ENCODE measurements at regions not wholly inside any gene's neighbourhood (a gene's known extent, or its start where the extent isn't known, plus 50 kb on each side); places are given as distances from the start of the nearest gene placed in this dataset.

DNA sequence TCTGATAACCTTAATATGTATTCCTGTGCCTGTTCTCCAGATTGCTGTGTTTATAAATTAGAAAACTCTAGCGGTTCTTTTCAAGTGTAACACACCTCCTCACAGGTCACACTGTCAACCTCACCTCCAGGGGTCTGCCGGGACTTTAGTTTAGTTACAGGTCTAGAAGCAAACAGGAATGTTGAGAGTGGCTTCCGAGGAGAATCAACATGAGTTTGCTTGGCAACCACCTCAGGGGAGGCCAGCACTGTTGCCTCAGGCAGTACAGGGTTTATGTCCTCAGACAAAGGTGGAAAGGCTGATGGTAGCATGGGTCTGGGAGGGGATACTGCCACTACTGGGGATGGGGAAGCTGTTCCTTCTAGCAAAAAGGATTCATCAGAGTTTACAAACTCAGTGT lies 438.0 kb downstream of the DTHD1 start:
- TF ChIP-seq, protein P1, sequence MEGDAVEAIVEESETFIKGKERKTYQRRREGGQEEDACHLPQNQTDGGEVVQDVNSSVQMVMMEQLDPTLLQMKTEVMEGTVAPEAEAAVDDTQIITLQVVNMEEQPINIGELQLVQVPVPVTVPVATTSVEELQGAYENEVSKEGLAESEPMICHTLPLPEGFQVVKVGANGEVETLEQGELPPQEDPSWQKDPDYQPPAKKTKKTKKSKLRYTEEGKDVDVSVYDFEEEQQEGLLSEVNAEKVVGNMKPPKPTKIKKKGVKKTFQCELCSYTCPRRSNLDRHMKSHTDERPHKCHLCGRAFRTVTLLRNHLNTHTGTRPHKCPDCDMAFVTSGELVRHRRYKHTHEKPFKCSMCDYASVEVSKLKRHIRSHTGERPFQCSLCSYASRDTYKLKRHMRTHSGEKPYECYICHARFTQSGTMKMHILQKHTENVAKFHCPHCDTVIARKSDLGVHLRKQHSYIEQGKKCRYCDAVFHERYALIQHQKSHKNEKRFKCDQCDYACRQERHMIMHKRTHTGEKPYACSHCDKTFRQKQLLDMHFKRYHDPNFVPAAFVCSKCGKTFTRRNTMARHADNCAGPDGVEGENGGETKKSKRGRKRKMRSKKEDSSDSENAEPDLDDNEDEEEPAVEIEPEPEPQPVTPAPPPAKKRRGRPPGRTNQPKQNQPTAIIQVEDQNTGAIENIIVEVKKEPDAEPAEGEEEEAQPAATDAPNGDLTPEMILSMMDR (IDR thresholded peaks at IDR 0.05; ENCODE audit: low read depth, low read length) = no peak
- TF ChIP-seq POLR2A (IDR thresholded peaks at IDR 0.05; ENCODE audit: extremely low read depth, insufficient read length) (no peak), MYC (IDR thresholded peaks at IDR 0.05; ENCODE audit: low read depth, low read length) (no peak)
- TF ChIP-seq, protein P2, sequence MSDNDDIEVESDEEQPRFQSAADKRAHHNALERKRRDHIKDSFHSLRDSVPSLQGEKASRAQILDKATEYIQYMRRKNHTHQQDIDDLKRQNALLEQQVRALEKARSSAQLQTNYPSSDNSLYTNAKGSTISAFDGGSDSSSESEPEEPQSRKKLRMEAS (IDR thresholded peaks at IDR 0.05; ENCODE audit: low read depth, low read length) = no peak

Data from NB4 (cell line).